EL (cell line): ENCODE measurements at regions not wholly inside any gene's neighbourhood (a gene's known extent, or its start where the extent isn't known, plus 50 kb on each side); places are given as distances from the start of the nearest gene placed in this dataset.

Source experiments
- DNase-seq: peaks from one replicate; pipeline ENCODE4 v3.0.0-alpha.2; 2016

- no peak for DNase-seq
These were observed 78.0 kb upstream of the HRH2 start for GRCh38 chr5:175579742-175580432.

GRCh38 chr5:175582697-175583096, 75.2 kb upstream of the HRH2 start:
- DNase-seq: no peak

GRCh38 chr5:175585567-175585966, 72.3 kb upstream of the HRH2 start:
- DNase-seq: no peak

- DNase-seq: no peak
These were observed 69.0 kb upstream of the HRH2 start for GRCh38 chr5:175588709-175589429.

GRCh38 chr5:175589714-175590113, 68.2 kb upstream of the HRH2 start:
- DNase-seq: no peak

DNA sequence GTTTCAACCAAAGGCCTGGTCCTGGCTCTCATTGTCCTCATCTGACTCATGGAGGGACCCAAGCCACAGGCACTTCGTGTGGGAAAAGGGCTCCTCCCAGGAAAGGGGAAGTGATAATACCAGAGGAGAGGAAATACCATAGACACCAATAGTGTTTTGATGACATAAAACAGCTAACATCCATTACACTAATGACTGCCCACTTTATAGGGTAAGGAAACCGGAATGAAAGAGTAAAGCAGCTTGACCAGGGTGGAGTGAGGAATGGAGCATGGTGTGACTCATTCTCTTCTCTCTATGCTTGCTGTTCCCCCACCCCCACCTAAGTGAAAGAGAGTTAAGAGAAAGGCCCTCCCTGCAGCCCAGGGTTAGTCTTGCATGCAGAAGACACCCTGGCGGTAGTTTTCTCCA, 67.4 kb upstream of the HRH2 start:
- peak; percentile 78 for DNase-seq

- DNase-seq: no peak
These were observed 66.6 kb upstream of the HRH2 start for GRCh38 chr5:175591293-175591692.

- DNase-seq: no peak
These were observed 64.1 kb upstream of the HRH2 start for GRCh38 chr5:175593794-175594193.

DNA sequence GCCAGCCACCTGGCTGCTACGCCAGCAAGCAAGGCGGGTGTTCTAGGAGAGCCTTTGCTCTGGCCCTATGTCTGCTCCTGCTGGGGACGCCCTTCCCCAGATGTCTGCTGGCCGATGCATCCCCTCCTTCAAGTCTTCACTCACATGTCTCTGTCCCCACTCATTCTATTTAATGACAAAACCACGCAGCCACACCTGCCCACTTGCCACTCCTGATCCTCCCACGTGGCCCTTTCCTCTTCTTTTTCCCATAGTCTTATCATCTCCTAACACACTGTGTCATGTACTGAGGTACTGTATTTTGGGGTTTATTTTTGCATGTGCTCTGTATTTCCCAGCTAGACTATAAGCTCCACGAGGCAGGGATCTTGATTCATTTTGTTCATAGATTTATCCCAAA, 62.0 kb upstream of the HRH2 start:
- no peak for DNase-seq

GRCh38 chr5:175596761-175597189, 61.1 kb upstream of the HRH2 start:
- no peak for DNase-seq

DNA sequence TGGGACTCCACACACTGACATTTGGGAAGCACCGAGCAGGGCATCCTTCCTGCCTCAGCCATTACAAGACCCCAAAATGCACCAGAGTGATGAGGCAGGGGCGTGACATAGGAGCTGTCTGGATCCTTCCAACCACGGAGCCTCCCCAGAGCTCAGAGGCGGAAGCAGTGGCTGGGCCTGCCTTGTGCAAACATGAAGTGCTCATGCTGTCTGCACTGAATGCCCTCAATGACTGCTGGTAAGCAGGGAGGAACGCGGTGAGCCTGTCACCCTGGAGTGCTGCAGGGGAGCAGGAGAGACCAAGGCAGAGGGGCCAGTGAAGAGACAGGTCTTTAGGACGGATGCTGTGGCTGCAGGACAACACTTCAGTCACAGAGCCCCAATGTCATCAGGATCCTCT, 60.2 kb upstream of the HRH2 start:
- DNase-seq: no peak

- no peak for DNase-seq
These were observed 59.1 kb upstream of the HRH2 start for GRCh38 chr5:175598774-175599173.

DNA sequence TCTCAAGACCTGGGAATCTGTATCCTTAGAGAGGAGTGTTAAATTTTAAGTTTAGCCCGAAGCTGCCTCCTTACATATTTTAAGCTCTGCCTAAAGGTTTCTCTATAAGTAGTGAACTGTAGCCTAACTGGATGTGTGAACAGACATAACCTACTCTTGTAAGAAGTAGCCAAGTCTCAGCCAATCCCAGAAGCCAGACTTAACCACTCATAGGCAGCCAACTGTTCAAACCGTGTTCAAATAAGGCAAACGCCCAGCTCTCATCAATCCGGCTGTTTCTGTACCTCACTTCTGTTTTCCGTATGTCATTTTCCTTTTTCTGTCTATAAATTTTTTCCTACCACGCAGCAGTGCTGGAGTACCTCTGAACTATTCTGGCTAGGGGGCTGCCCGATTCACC, 58.7 kb upstream of the HRH2 start:
- no peak for DNase-seq

GRCh38 chr5:175603987-175604739, 53.7 kb upstream of the HRH2 start:
- DNase-seq: no peak

DNA sequence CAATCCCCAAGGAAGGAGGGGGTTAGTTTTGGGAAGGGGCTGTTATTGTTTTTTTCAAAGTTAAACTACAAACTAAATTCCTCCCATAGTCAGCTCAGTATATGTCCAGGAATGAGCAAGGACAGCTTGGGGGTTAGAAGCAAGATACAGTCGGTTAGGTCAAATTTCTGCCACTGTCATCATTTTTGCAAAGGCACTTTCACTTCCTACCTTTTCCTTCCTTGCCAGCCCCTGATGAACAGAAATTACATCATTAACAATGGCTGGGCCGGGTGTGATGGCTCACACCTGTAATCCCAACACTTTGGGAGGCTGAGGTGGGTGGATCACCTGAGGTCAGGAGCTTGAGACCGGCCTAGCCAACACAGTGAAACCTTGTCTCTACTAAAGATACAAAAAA, 51.5 kb upstream of the HRH2 start:
- DNase-seq: no peak
